Neural progenitor cell (in vitro differentiated cells): ENCODE measurements at regions not wholly inside any gene's neighbourhood (a gene's known extent, or its start where the extent isn't known, plus 50 kb on each side); places are given as distances from the start of the nearest gene placed in this dataset.

Experiments
- DNase-seq: peaks from one replicate; pipeline ENCODE4 v3.0.0-alpha.2; 2016; ENCODE audit warnings: low spot score
- H2AFZ ChIP-seq: fragments of 200-600 bp; sonication (generic); replicated peaks from 2 replicates; pipeline ENCODE4 v1.6.1; 2016; ENCODE audit warnings: antibody characterized with exemption
- H3F3A ChIP-seq: fragments of 200-600 bp; sonication (generic); 2 replicates; pipeline ENCODE4 v1.6.1; 2016; ENCODE audit warnings: antibody characterized with exemption, low read depth
- H3K27ac ChIP-seq: fragments of 200-600 bp; sonication (generic); 2 replicates; pipeline ENCODE4 v1.5.1; 2016; ENCODE audit warnings: mild to moderate bottlenecking
- H3K27me3 ChIP-seq: fragments of 200-600 bp; sonication (generic); 2 replicates; pipeline ENCODE4 v1.6.1; 2016; ENCODE audit warnings: mild to moderate bottlenecking, moderate library complexity
- H3K36me3 ChIP-seq: fragments of 200-600 bp; sonication (generic); 2 replicates; pipeline ENCODE4 v1.5.1; 2016
- H3K4me1 ChIP-seq: fragments of 200-600 bp; sonication (generic); 2 replicates; pipeline ENCODE4 v1.6.1; 2016; ENCODE audit warnings: mixed run types
- H3K4me2 ChIP-seq: fragments of 200-600 bp; sonication (generic); 2 replicates; pipeline ENCODE4 v1.6.1; 2016
- H3K4me3 ChIP-seq: fragments of 200-600 bp; sonication (generic); 2 replicates; pipeline ENCODE4 v1.5.1; 2016
- H3K79me2 ChIP-seq: fragments of 200-600 bp; sonication (generic); 2 replicates; pipeline ENCODE4 v1.6.1; 2016; ENCODE audit warnings: low read depth
- H3K9ac ChIP-seq: fragments of 200-600 bp; sonication (generic); 2 replicates; pipeline ENCODE4 v1.6.1; 2016
- H3K9me3 ChIP-seq: fragments of 200-600 bp; sonication (generic); 2 replicates; pipeline ENCODE4 v1.5.1; 2016; ENCODE audit warnings: low read depth
- H4K20me1 ChIP-seq: fragments of 200-600 bp; sonication (generic); 2 replicates; pipeline ENCODE4 v1.6.1; 2016; ENCODE audit warnings: low read depth
- H3K27ac Mint-ChIP-seq: 3 replicates; pipeline ENCODE4 v1.8.0; 2021; ENCODE audit warnings: mixed read lengths
- H3K27me3 Mint-ChIP-seq: 2 replicates; pipeline ENCODE4 v1.8.0; 2022; ENCODE audit warnings: low read depth, mild to moderate bottlenecking, inconsistent platforms, moderate library complexity, mixed read lengths; ENCODE audit not compliant: insufficient read depth
- H3K36me3 Mint-ChIP-seq: 3 replicates; pipeline ENCODE4 v1.8.0; 2021; ENCODE audit warnings: mixed read lengths
- H3K4me1 Mint-ChIP-seq: 3 replicates; pipeline ENCODE4 v1.8.0; 2021; ENCODE audit warnings: mixed read lengths
- H3K4me3 Mint-ChIP-seq: 3 replicates; pipeline ENCODE4 v1.8.0; 2021; ENCODE audit warnings: mild to moderate bottlenecking, moderate library complexity, mixed read lengths
- H3K9me3 Mint-ChIP-seq: 3 replicates; pipeline ENCODE4 v1.8.0; 2020; ENCODE audit warnings: mixed read lengths
- EZH2 ChIP-seq: fragments of 200-600 bp; sonication (generic); IDR thresholded peaks from 2 replicates; pipeline ENCODE4 v1.6.1; 2017; ENCODE audit warnings: antibody characterized with exemption, mild to moderate bottlenecking, moderate library complexity
- EZH2phosphoT487 ChIP-seq: fragments of 200-600 bp; sonication (generic); IDR thresholded peaks from 2 replicates; pipeline ENCODE4 v1.6.1; 2017; ENCODE audit warnings: antibody characterized with exemption
- TF ChIP-seq, protein P1 (sequence below): fragments of 200-600 bp; sonication (generic); IDR thresholded peaks from 2 replicates; pipeline ENCODE4 v1.5.1; 2017; ENCODE audit warnings: antibody characterized with exemption, mild to moderate bottlenecking

DNA sequence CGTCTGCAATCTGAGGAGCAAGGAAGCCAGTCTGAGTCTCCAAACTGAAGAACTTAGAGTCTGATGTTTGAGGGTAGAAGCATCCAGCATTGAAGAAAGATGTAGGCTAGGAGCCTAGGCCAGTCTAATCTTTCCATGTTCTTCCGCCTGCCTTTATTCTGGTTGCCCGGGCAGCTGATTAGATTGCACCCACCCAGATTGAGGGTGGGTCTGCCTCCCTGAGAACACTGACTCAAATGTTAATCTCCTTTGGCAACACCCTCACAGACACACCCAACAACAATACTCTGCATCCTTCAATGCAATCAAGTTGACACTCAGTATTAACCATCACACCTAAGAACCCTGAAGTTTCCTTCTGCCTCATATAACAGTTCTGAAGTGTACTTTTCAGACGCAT lies 350.1 kb downstream of the RFPL4B start:
- Histone ChIP-seq H3K4me1 (peaks cover 15% of the 10 kb centered on the region), H3K36me3 (no peaks in the 10 kb centered on the region), H3K27me3 (no peaks in the 10 kb centered on the region), H3K4me3 (no peak overlapping the region), H3K9ac (no peak overlapping the region), H3K79me2 (no peaks in the 10 kb centered on the region), H3K27ac (no peak overlapping the region), H3F3A (no peaks in the 10 kb centered on the region), H2AFZ (no peak overlapping the region), H3K4me2 (no peak overlapping the region), H4K20me1 (no peaks in the 10 kb centered on the region), H3K9me3 (no peaks in the 10 kb centered on the region)
- TF ChIP-seq EZH2, result no peak
- no peak for TF ChIP-seq EZH2phosphoT487
- TF ChIP-seq, protein P1, sequence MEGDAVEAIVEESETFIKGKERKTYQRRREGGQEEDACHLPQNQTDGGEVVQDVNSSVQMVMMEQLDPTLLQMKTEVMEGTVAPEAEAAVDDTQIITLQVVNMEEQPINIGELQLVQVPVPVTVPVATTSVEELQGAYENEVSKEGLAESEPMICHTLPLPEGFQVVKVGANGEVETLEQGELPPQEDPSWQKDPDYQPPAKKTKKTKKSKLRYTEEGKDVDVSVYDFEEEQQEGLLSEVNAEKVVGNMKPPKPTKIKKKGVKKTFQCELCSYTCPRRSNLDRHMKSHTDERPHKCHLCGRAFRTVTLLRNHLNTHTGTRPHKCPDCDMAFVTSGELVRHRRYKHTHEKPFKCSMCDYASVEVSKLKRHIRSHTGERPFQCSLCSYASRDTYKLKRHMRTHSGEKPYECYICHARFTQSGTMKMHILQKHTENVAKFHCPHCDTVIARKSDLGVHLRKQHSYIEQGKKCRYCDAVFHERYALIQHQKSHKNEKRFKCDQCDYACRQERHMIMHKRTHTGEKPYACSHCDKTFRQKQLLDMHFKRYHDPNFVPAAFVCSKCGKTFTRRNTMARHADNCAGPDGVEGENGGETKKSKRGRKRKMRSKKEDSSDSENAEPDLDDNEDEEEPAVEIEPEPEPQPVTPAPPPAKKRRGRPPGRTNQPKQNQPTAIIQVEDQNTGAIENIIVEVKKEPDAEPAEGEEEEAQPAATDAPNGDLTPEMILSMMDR, result no peak
- Mint-ChIP-seq H3K36me3 (peaks cover 2% of the 10 kb centered on the region), H3K9me3 (peaks cover 8% of the 10 kb centered on the region), H3K4me3 (no peak overlapping the region), H3K27ac (no peak overlapping the region), H3K4me1 (peaks cover 29% of the 10 kb centered on the region), H3K27me3 (peaks cover 2% of the 10 kb centered on the region)
- no peak for DNase-seq

DNA sequence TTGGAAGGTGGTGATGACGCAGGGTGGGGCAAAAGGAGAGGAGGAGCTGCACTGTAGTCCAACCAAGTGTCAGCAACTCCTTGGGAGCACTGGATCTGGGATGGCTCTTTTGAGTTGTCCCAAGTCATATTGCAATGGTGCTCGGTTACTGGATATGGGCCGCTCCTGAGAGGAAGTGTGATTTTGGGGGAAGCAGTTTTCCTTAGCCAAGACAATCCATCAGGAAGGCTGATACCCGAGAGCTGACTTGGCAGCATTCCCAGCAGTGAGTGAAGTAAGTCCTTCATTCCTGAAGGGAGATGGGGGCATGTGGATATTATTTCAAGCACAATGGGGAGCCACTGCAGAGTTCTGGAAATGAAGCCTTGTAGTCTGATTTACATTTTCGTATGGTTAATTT lies 354.1 kb downstream of the RFPL4B start:
- peaks cover 8% of the 10 kb centered on the region for H3K9me3 Mint-ChIP-seq
- H3K36me3 Mint-ChIP-seq, result no peaks in the 10 kb centered on the region
- Histone ChIP-seq H3K9ac (no peak overlapping the region), H3K4me2 (no peak overlapping the region), H3K4me1 (no peaks in the 10 kb centered on the region), H3F3A (no peaks in the 10 kb centered on the region), H2AFZ (no peak overlapping the region), H4K20me1 (no peaks in the 10 kb centered on the region), H3K4me3 (no peak overlapping the region), H3K27ac (no peak overlapping the region), H3K36me3 (no peaks in the 10 kb centered on the region), H3K79me2 (no peaks in the 10 kb centered on the region), H3K27me3 (no peaks in the 10 kb centered on the region), H3K9me3 (no peaks in the 10 kb centered on the region)
- TF ChIP-seq, protein P1, result no peak
- TF ChIP-seq EZH2 (no peak), EZH2phosphoT487 (no peak)
- peaks cover 2% of the 10 kb centered on the region for H3K27me3 Mint-ChIP-seq
- no peak for DNase-seq
- no peak overlapping the region for H3K4me3 Mint-ChIP-seq
- H3K4me1 Mint-ChIP-seq, result peaks cover 15% of the 10 kb centered on the region
- no peak overlapping the region for H3K27ac Mint-ChIP-seq

DNA sequence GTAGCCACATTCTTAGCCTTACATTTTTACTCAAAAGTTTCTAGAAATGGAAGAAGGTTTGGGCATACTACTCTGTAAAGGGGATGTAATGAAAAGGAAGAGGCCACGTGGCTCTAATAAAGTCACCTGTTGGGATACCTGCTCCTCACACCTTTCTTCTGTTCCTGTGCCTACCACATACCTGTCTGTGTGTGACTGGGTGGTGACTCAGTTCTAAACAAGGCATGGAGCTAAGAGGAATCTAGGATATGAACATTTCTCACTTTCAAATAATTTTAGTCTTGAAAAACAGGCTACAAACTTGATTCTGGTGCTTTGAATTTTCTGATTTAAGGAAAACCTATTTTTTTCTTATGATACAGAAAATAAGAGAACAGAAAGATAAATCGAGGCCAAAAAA lies 363.6 kb downstream of the RFPL4B start:
- no peaks in the 10 kb centered on the region for H4K20me1 ChIP-seq
- no peaks in the 10 kb centered on the region for H3K9me3 ChIP-seq
- no peak overlapping the region for H2AFZ ChIP-seq
- no peak overlapping the region for H3K4me3 ChIP-seq
- H3K4me1 ChIP-seq, result no peaks in the 10 kb centered on the region
- Mint-ChIP-seq H3K9me3 (peaks cover 5% of the 10 kb centered on the region), H3K4me1 (no peaks in the 10 kb centered on the region), H3K27ac (no peak overlapping the region), H3K27me3 (peaks cover 4% of the 10 kb centered on the region), H3K4me3 (no peak overlapping the region), H3K36me3 (no peaks in the 10 kb centered on the region)
- TF ChIP-seq EZH2phosphoT487 (no peak), EZH2 (no peak)
- TF ChIP-seq, protein P1, result no peak
- no peaks in the 10 kb centered on the region for H3F3A ChIP-seq
- no peaks in the 10 kb centered on the region for H3K27me3 ChIP-seq
- H3K27ac ChIP-seq, result no peak overlapping the region
- DNase-seq, result no peak
- no peak overlapping the region for H3K9ac ChIP-seq
- H3K36me3 ChIP-seq, result no peaks in the 10 kb centered on the region
- no peak overlapping the region for H3K4me2 ChIP-seq
- H3K79me2 ChIP-seq, result no peaks in the 10 kb centered on the region

DNA sequence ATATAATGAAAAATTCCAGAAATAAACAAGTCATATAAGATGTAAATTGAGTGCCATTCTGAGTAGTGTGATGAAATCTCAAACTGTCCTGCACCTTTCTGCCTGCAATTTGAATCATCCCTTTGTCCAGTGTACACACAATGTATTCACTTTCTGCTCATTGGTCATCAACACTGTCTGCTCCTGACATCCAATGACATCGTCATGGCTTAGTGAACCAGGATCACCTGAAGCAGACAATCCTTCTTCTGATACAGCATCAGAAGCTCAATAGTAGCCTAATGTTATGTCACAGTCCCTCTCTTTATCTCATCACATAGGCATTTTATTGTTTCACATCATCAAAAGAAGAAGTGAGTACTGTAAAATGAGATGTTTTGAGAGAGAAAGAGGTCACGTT lies 366.3 kb downstream of the RFPL4B start:
- H3F3A ChIP-seq, result no peaks in the 10 kb centered on the region
- no peaks in the 10 kb centered on the region for H3K9me3 ChIP-seq
- H3K4me1 ChIP-seq, result no peaks in the 10 kb centered on the region
- peaks cover 2% of the 10 kb centered on the region for H3K9me3 Mint-ChIP-seq
- H3K4me3 ChIP-seq, result no peak overlapping the region
- H2AFZ ChIP-seq, result no peak overlapping the region
- no peaks in the 10 kb centered on the region for H3K4me1 Mint-ChIP-seq
- H3K27ac Mint-ChIP-seq, result no peak overlapping the region
- H3K36me3 Mint-ChIP-seq, result no peaks in the 10 kb centered on the region
- H3K27me3 ChIP-seq, result no peaks in the 10 kb centered on the region
- peaks cover 6% of the 10 kb centered on the region for H3K27me3 Mint-ChIP-seq
- H3K79me2 ChIP-seq, result no peaks in the 10 kb centered on the region
- no peak for TF ChIP-seq EZH2
- TF ChIP-seq, protein P1, result no peak
- TF ChIP-seq EZH2phosphoT487, result no peak
- H3K9ac ChIP-seq, result no peak overlapping the region
- no peak overlapping the region for H3K27ac ChIP-seq
- H3K4me2 ChIP-seq, result no peak overlapping the region
- no peaks in the 10 kb centered on the region for H4K20me1 ChIP-seq
- DNase-seq, result no peak
- no peak overlapping the region for H3K4me3 Mint-ChIP-seq
- no peaks in the 10 kb centered on the region for H3K36me3 ChIP-seq
